K562 (cell line): ENCODE measurements at regions not wholly inside any gene's neighbourhood (a gene's known extent, or its start where the extent isn't known, plus 50 kb on each side); places are given as distances from the start of the nearest gene placed in this dataset.

Experiments
- RBM25 ChIP-seq: fragments of 200-400 bp; formaldehyde crosslinking; IDR thresholded peaks from 2 replicates; pipeline ENCODE4 v1.6.1; 2018; ENCODE audit warnings: low read length, low read depth, moderate library complexity; ENCODE audit not compliant: severe bottlenecking
- SMAD4 ChIP-seq: fragments of 250-450 bp; sonication (Bioruptor Pico); conservative IDR thresholded peaks from 2 replicates; pipeline ENCODE4 v1.8.0; 2021; ENCODE audit warnings: inconsistent platforms, mild to moderate bottlenecking, moderate library complexity
- TEAD4 ChIP-seq, 2 experiments: sonication (generic) in 1 of 2; formaldehyde crosslinking in 1 of 2; IDR thresholded peaks; 2 replicates each; pipeline versions ENCODE4 v1.6.1 to v1.8.0; 2012 to 2022; ENCODE audit warnings: borderline replicate concordance in 1 of 2, inconsistent platforms in 1 of 2, low read length in 1 of 2, mild to moderate bottlenecking in 1 of 2, missing genetic modification reagents in 1 of 2
- ZBTB26 ChIP-seq: fragments of 450-650 bp; formaldehyde crosslinking; IDR thresholded peaks from 2 replicates; pipeline ENCODE4 v1.4.0; 2022; ENCODE audit warnings: missing genetic modification characterization
- ZFPM2 ChIP-seq: fragments of 250-450 bp; sonication (Bioruptor Pico); IDR thresholded peaks from 2 replicates; pipeline ENCODE4 v1.5.1; 2022; ENCODE audit warnings: mild to moderate bottlenecking
- ZFX ChIP-seq: sonication (generic); formaldehyde crosslinking; IDR thresholded peaks from 2 replicates; pipeline ENCODE4 v1.8.0; 2022; ENCODE audit warnings: mild to moderate bottlenecking, missing genetic modification reagents, moderate library complexity
- ZNF224 ChIP-seq: sonication (generic); formaldehyde crosslinking; IDR thresholded peaks from 2 replicates; pipeline ENCODE4 v1.8.0; 2022; ENCODE audit warnings: mild to moderate bottlenecking, missing genetic modification reagents
- ZNF3 ChIP-seq: fragments of 250-450 bp; sonication (Bioruptor Pico); IDR thresholded peaks from 2 replicates; pipeline ENCODE4 v1.5.0; 2021; ENCODE audit warnings: mild to moderate bottlenecking, moderate library complexity
- ZNF318 ChIP-seq, 2 experiments: fragments of 450-650 bp; IDR thresholded peaks; 2 replicates each; pipeline ENCODE4 v1.6.1; 2016; ENCODE audit warnings: mild to moderate bottlenecking in 2 of 2, borderline replicate concordance in 1 of 2, low read depth in 1 of 2, moderate library complexity in 1 of 2

GRCh38 chr9:102534031-102534430 lies 461.1 kb upstream of the CYLC2 start:
- TF ChIP-seq SMAD4 (CRISPR knock-in tag): no peak
- TF ChIP-seq RBM25: no peak
- TF ChIP-seq ZNF3: no peak
- TF ChIP-seq ZNF224: no peak
- no peak for TF ChIP-seq ZBTB26 (CRISPR knock-in tag)
- TF ChIP-seq ZFX (CRISPR knock-in tag): no peak
- TF ChIP-seq ZFPM2 (CRISPR knock-in tag): no peak
- TF ChIP-seq TEAD4 (IDR thresholded peaks at IDR 0.05; ENCODE audit: low read length): no peak
- TF ChIP-seq TEAD4 (CRISPR knock-in tag; IDR thresholded peaks at IDR 0.05; ENCODE audit: borderline replicate concordance): no peak
- TF ChIP-seq ZNF318 (IDR thresholded peaks at IDR 0.05; ENCODE audit: borderline replicate concordance in 1 of 2, low read depth in 1 of 2): no peak
